ENCODE measurements at regions not wholly inside any gene's neighbourhood (a gene's known extent, or its start where the extent isn't known, plus 50 kb on each side); places are given as distances from the start of the nearest gene placed in this dataset.

DNA sequence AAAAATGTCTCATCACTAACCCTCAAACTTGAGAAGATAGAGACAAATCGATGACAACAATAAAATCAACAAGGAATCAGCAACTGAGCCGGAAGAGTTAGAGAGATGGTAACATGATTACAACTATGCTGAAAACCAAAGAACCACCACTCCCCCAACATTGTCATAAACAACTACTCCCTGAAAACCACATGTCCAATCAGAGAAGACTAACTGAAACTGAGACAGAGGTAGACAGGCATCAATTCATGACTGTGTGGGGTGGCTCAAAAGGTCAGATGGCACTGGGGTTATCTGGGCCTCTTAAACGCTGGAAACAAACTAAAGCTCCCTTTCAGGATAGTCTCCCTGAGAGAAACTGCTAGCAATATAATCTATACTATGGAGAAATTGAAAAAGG, 488.8 kb downstream of the KCTD12 start:
- DNase-seq = peak in 1 of 5 donors; percentile 18
- peaks cover 0 to 7% (median 0%) of the 10 kb centered on the region in 5 donors for H3K9me3 Mint-ChIP-seq
- H3K4me1 Mint-ChIP-seq = peaks cover 4 to 7% (median 6%) of the 10 kb centered on the region in 3 donors
- H3K4me3 ChIP-seq (ENCODE audit: low read length) = no peak overlapping the region
- H3K27ac Mint-ChIP-seq = peak overlapping the region in 7 of 8 donors; percentile 58 to 85 (median 72)
- no peaks in the 10 kb centered on the region for H3K27me3 ChIP-seq (ENCODE audit: insufficient read depth, low read length, poor library complexity, severe bottlenecking)
- H3K27ac ChIP-seq (ENCODE audit: low read depth, low read length) = no peak overlapping the region
- no peaks in the 10 kb centered on the region for H3K27me3 Mint-ChIP-seq
- H3K4me3 Mint-ChIP-seq = peak overlapping the region in 1 of 7 donors; percentile 18
- no peaks in the 10 kb centered on the region for H3K36me3 Mint-ChIP-seq
- ChIA-PET CTCF (no interaction called here), POLR2A (no interaction called here)
- no peaks in the 10 kb centered on the region for H3K4me1 ChIP-seq (ENCODE audit: insufficient read depth, low read length)
- H3K9me3 ChIP-seq (ENCODE audit: low read length) = no peaks in the 10 kb centered on the region
- no peaks in the 10 kb centered on the region for H3K36me3 ChIP-seq (ENCODE audit: insufficient read depth, low read length)

- Mint-ChIP-seq H3K9me3 (no peaks in the 10 kb centered on the region), H3K36me3 (no peaks in the 10 kb centered on the region), H3K27me3 (no peaks in the 10 kb centered on the region), H3K4me3 (no peak overlapping the region), H3K27ac (no peak overlapping the region), H3K4me1 (peaks cover 0 to 2% (median 0%) of the 10 kb centered on the region in 3 donors)
- DNase-seq = no peak
- no peaks in the 10 kb centered on the region for H3K36me3 ChIP-seq (ENCODE audit: insufficient read depth, low read length)
- H3K4me3 ChIP-seq (ENCODE audit: low read length) = no peak overlapping the region
- no peaks in the 10 kb centered on the region for H3K4me1 ChIP-seq (ENCODE audit: insufficient read depth, low read length)
- no peaks in the 10 kb centered on the region for H3K27me3 ChIP-seq (ENCODE audit: insufficient read depth, low read length, poor library complexity, severe bottlenecking)
- CTCF ChIA-PET = no interaction called here
- no peaks in the 10 kb centered on the region for H3K9me3 ChIP-seq (ENCODE audit: low read length)
- POLR2A ChIA-PET = no interaction called here
- no peak overlapping the region for H3K27ac ChIP-seq (ENCODE audit: low read depth, low read length)
Observed at GRCh38 chr13:76389321-76389720, 496.9 kb downstream of the KCTD12 start.

- no peak for DNase-seq
- H3K4me3 Mint-ChIP-seq = no peak overlapping the region
- Histone ChIP-seq H3K4me1 (ENCODE audit: insufficient read depth, low read length) (no peaks in the 10 kb centered on the region), H3K36me3 (ENCODE audit: insufficient read depth, low read length) (no peaks in the 10 kb centered on the region), H3K9me3 (ENCODE audit: low read length) (no peaks in the 10 kb centered on the region), H3K27ac (ENCODE audit: low read depth, low read length) (no peak overlapping the region), H3K4me3 (ENCODE audit: low read length) (no peak overlapping the region), H3K27me3 (ENCODE audit: insufficient read depth, low read length, poor library complexity, severe bottlenecking) (no peaks in the 10 kb centered on the region)
- no peaks in the 10 kb centered on the region for H3K27me3 Mint-ChIP-seq
- no peak overlapping the region for H3K27ac Mint-ChIP-seq
- ChIA-PET POLR2A (interaction anchor here (0.9 kb wide), 1 partner anchor 9 kb away, joined by 3 read pairs; no protein-coding TSS in a partner anchor), CTCF (no interaction called here)
- peaks cover 0 to 2% (median 0%) of the 10 kb centered on the region in 3 donors for H3K4me1 Mint-ChIP-seq
- H3K36me3 Mint-ChIP-seq = no peaks in the 10 kb centered on the region
- peaks cover 0 to 6% (median 0%) of the 10 kb centered on the region in 5 donors for H3K9me3 Mint-ChIP-seq
Observed at GRCh38 chr13:76387566-76387965, 498.6 kb downstream of the KCTD12 start.

GRCh38 chr13:76386321-76386720, 499.9 kb downstream of the KCTD12 start:
- Histone ChIP-seq H3K4me1 (ENCODE audit: insufficient read depth, low read length) (no peaks in the 10 kb centered on the region), H3K36me3 (ENCODE audit: insufficient read depth, low read length) (no peaks in the 10 kb centered on the region), H3K4me3 (ENCODE audit: low read length) (no peak overlapping the region), H3K27me3 (ENCODE audit: insufficient read depth, low read length, poor library complexity, severe bottlenecking) (no peaks in the 10 kb centered on the region), H3K9me3 (ENCODE audit: low read length) (no peaks in the 10 kb centered on the region), H3K27ac (ENCODE audit: low read depth, low read length) (no peak overlapping the region)
- Mint-ChIP-seq H3K4me3 (no peak overlapping the region), H3K4me1 (peaks cover 0 to 2% (median 0%) of the 10 kb centered on the region in 3 donors), H3K27me3 (no peaks in the 10 kb centered on the region), H3K9me3 (peaks cover 0 to 6% (median 0%) of the 10 kb centered on the region in 5 donors), H3K36me3 (no peaks in the 10 kb centered on the region), H3K27ac (no peak overlapping the region)
- POLR2A ChIA-PET = no interaction called here
- CTCF ChIA-PET = no interaction called here
- no peak for DNase-seq

DNA sequence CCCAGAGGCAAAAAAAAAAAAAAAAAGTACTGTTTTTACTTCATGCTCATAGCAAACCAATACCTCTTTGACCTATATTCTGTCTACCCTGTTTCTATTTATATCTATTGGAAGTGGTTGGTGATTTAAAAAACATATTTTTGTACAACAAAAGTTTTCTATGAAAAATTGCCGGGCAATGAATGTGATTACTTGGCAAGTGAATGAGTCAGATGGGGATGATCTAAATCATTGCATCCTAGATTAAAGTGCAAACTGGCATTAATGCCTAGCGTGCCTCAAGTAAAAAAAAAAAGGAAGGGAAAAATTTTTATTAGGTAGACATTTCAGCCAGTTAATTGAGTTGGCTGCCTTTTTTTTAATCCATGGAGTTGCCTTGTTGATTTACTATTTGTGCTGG, 500.6 kb downstream of the KCTD12 start:
- no peak overlapping the region for H3K4me3 Mint-ChIP-seq
- no peak overlapping the region for H3K27ac Mint-ChIP-seq
- POLR2A ChIA-PET = no interaction called here

GRCh38 chr13:76383676-76384461, 502.3 kb downstream of the KCTD12 start:
- CTCF ChIA-PET = no interaction called here
- peaks cover 0 to 6% (median 0%) of the 10 kb centered on the region in 5 donors for H3K9me3 Mint-ChIP-seq
- POLR2A ChIA-PET = no interaction called here

More for the DNA sequence above, 500.6 kb downstream of the KCTD12 start:
- H3K9me3 Mint-ChIP-seq = peaks cover 0 to 6% (median 0%) of the 10 kb centered on the region in 5 donors
- H3K9me3 ChIP-seq (ENCODE audit: low read length) = no peaks in the 10 kb centered on the region
- no peaks in the 10 kb centered on the region for H3K4me1 ChIP-seq (ENCODE audit: insufficient read depth, low read length)
- CTCF ChIA-PET = no interaction called here
- H3K27ac ChIP-seq (ENCODE audit: low read depth, low read length) = no peak overlapping the region
- no peak overlapping the region for H3K4me3 ChIP-seq (ENCODE audit: low read length)
- H3K4me1 Mint-ChIP-seq = peaks cover 0 to 2% (median 0%) of the 10 kb centered on the region in 3 donors
- H3K27me3 Mint-ChIP-seq = no peaks in the 10 kb centered on the region
- H3K36me3 Mint-ChIP-seq = no peaks in the 10 kb centered on the region
- no peak for DNase-seq
- H3K27me3 ChIP-seq (ENCODE audit: insufficient read depth, low read length, poor library complexity, severe bottlenecking) = no peaks in the 10 kb centered on the region
- no peaks in the 10 kb centered on the region for H3K36me3 ChIP-seq (ENCODE audit: insufficient read depth, low read length)

GRCh38 chr13:76380446-76381065, 505.6 kb downstream of the KCTD12 start:
- peaks cover 0 to under 1% (median 0%) of the 10 kb centered on the region in 3 donors for H3K4me1 Mint-ChIP-seq
- Histone ChIP-seq H3K27ac (ENCODE audit: low read depth, low read length) (no peak overlapping the region), H3K4me1 (ENCODE audit: insufficient read depth, low read length) (no peaks in the 10 kb centered on the region), H3K36me3 (ENCODE audit: insufficient read depth, low read length) (no peaks in the 10 kb centered on the region), H3K9me3 (ENCODE audit: low read length) (no peaks in the 10 kb centered on the region), H3K4me3 (ENCODE audit: low read length) (no peak overlapping the region), H3K27me3 (ENCODE audit: insufficient read depth, low read length, poor library complexity, severe bottlenecking) (no peaks in the 10 kb centered on the region)
- no peak overlapping the region for H3K4me3 Mint-ChIP-seq
- ChIA-PET POLR2A (no interaction called here), CTCF (interaction anchor here (0.7 kb wide), 1 partner anchor 58 kb away, joined by 3 read pairs; no protein-coding TSS in a partner anchor)
- no peak for DNase-seq
- H3K27me3 Mint-ChIP-seq = no peaks in the 10 kb centered on the region
- no peak overlapping the region for H3K27ac Mint-ChIP-seq
- no peaks in the 10 kb centered on the region for H3K36me3 Mint-ChIP-seq
- H3K9me3 Mint-ChIP-seq = peaks cover 0 to 7% (median 0%) of the 10 kb centered on the region in 5 donors

More at GRCh38 chr13:76383676-76384461, 502.3 kb downstream of the KCTD12 start:
- no peak overlapping the region for H3K4me3 Mint-ChIP-seq
- DNase-seq = no peak
- Histone ChIP-seq H3K27me3 (ENCODE audit: insufficient read depth, low read length, poor library complexity, severe bottlenecking) (no peaks in the 10 kb centered on the region), H3K27ac (ENCODE audit: low read depth, low read length) (no peak overlapping the region), H3K36me3 (ENCODE audit: insufficient read depth, low read length) (no peaks in the 10 kb centered on the region), H3K9me3 (ENCODE audit: low read length) (no peaks in the 10 kb centered on the region), H3K4me3 (ENCODE audit: low read length) (no peak overlapping the region), H3K4me1 (ENCODE audit: insufficient read depth, low read length) (no peaks in the 10 kb centered on the region)
- H3K4me1 Mint-ChIP-seq = peaks cover 0 to 2% (median 0%) of the 10 kb centered on the region in 3 donors
- no peak overlapping the region for H3K27ac Mint-ChIP-seq
- H3K27me3 Mint-ChIP-seq = no peaks in the 10 kb centered on the region
- H3K36me3 Mint-ChIP-seq = no peaks in the 10 kb centered on the region

- H3K4me3 Mint-ChIP-seq = no peak overlapping the region
- ChIA-PET CTCF (no interaction called here), POLR2A (no interaction called here)
- H3K27ac ChIP-seq (ENCODE audit: low read depth, low read length) = no peak overlapping the region
- H3K9me3 Mint-ChIP-seq = peaks cover 0 to 7% (median 0%) of the 10 kb centered on the region in 5 donors
- no peaks in the 10 kb centered on the region for H3K9me3 ChIP-seq (ENCODE audit: low read length)
- no peak overlapping the region for H3K4me3 ChIP-seq (ENCODE audit: low read length)
- H3K4me1 Mint-ChIP-seq = no peaks in the 10 kb centered on the region
- no peaks in the 10 kb centered on the region for H3K36me3 Mint-ChIP-seq
- no peaks in the 10 kb centered on the region for H3K4me1 ChIP-seq (ENCODE audit: insufficient read depth, low read length)
- H3K27me3 ChIP-seq (ENCODE audit: insufficient read depth, low read length, poor library complexity, severe bottlenecking) = no peaks in the 10 kb centered on the region
- no peak overlapping the region for H3K27ac Mint-ChIP-seq
- no peaks in the 10 kb centered on the region for H3K36me3 ChIP-seq (ENCODE audit: insufficient read depth, low read length)
- DNase-seq = no peak
- no peaks in the 10 kb centered on the region for H3K27me3 Mint-ChIP-seq
Observed at GRCh38 chr13:76379341-76380105, 506.7 kb downstream of the KCTD12 start.

All from CD8-positive, alpha-beta memory T cell (primary cell).